Stimulated activated CD4-positive, alpha-beta T cell treated with anti-CD3 and anti-CD28 coated beads, Interleukin-2, amount 100 ng/mL, for 48 hours (primary cell): ENCODE measurements at regions not wholly inside any gene's neighbourhood (a gene's known extent, or its start where the extent isn't known, plus 50 kb on each side); places are given as distances from the start of the nearest gene placed in this dataset.
"Not testable (repeated sequence)": the region's sequence is repeated elsewhere in the genome, so short reads cannot be mapped to it uniquely, and the experiment has no call there.

Experiments used
- DNase-seq, 2 donors: peaks; one replicate each; pipeline ENCODE4 v3.0.0-alpha.2; 2020

GRCh38 chr9:26142631-26143030, 464.4 kb upstream of the TUSC1 start:
- DNase-seq, result no peak

GRCh38 chr9:26142201-26142600, 464.0 kb upstream of the TUSC1 start:
- DNase-seq, result no peak

GRCh38 chr9:26133537-26133936, 455.3 kb upstream of the TUSC1 start:
- no peak for DNase-seq

GRCh38 chr9:26132746-26133312, 454.6 kb upstream of the TUSC1 start:
- DNase-seq, result no peak

- DNase-seq, result no peak
These were observed 453.6 kb upstream of the TUSC1 start for GRCh38 chr9:26131886-26132285.

GRCh38 chr9:26129217-26129616, 451.0 kb upstream of the TUSC1 start:
- DNase-seq, result no peak

GRCh38 chr9:26125693-26126092, 447.4 kb upstream of the TUSC1 start:
- no peak for DNase-seq

GRCh38 chr9:26116085-26116484, 437.8 kb upstream of the TUSC1 start:
- DNase-seq, result not testable (repeated sequence)

GRCh38 chr9:26112724-26113123, 434.5 kb upstream of the TUSC1 start:
- no peak for DNase-seq

GRCh38 chr9:26086396-26086795, 408.2 kb upstream of the TUSC1 start:
- no peak for DNase-seq

- DNase-seq, result no peak
These were observed 403.6 kb upstream of the TUSC1 start for GRCh38 chr9:26081847-26082246.

GRCh38 chr9:26078706-26079105, 400.5 kb upstream of the TUSC1 start:
- DNase-seq, result no peak

- DNase-seq, result no peak
These were observed 399.6 kb upstream of the TUSC1 start for GRCh38 chr9:26077860-26078259.

- DNase-seq, result no peak
These were observed 389.4 kb upstream of the TUSC1 start for GRCh38 chr9:26067608-26068007.

GRCh38 chr9:26066237-26066636, 388.0 kb upstream of the TUSC1 start:
- no peak for DNase-seq

GRCh38 chr9:26061948-26062575, 383.8 kb upstream of the TUSC1 start:
- DNase-seq, result no peak

GRCh38 chr9:26058111-26058895, 380.1 kb upstream of the TUSC1 start:
- no peak for DNase-seq

- no peak for DNase-seq
These were observed 378.8 kb upstream of the TUSC1 start for GRCh38 chr9:26057050-26057449.

GRCh38 chr9:26054600-26055520, 376.6 kb upstream of the TUSC1 start:
- no peak for DNase-seq

- no peak for DNase-seq
These were observed 375.7 kb upstream of the TUSC1 start for GRCh38 chr9:26053954-26054353.

- DNase-seq, result no peak
These were observed 365.2 kb upstream of the TUSC1 start for GRCh38 chr9:26043431-26043830.

GRCh38 chr9:26034786-26035185, 356.5 kb upstream of the TUSC1 start:
- no peak for DNase-seq

GRCh38 chr9:26033336-26033735, 355.1 kb upstream of the TUSC1 start:
- no peak for DNase-seq
